HG02642 (cell line): ENCODE measurements at regions not wholly inside any gene's neighbourhood (a gene's known extent, or its start where the extent isn't known, plus 50 kb on each side); places are given as distances from the start of the nearest gene placed in this dataset.

Experiments
- ATAC-seq: cut with Tn5 transposase; IDR thresholded peaks from one replicate; pipeline ENCODE4 v1.9.1; 2021; ENCODE audit warnings: mild to moderate bottlenecking; ENCODE audit not compliant: unreplicated experiment, poor library complexity

- ATAC-seq, result no peak
Measured at GRCh38 chr22:48972979-48973693, 854.5 kb downstream of the BRD1 start.

GRCh38 chr22:48968201-48968959 is 859.3 kb downstream of the BRD1 start:
- no peak for ATAC-seq

GRCh38 chr22:48963405-48963804 is 864.3 kb downstream of the BRD1 start:
- ATAC-seq, result no peak

- no peak for ATAC-seq
Measured at GRCh38 chr22:48961705-48962104, 866.0 kb downstream of the BRD1 start.

GRCh38 chr22:48960980-48961660 is 866.6 kb downstream of the BRD1 start:
- no peak for ATAC-seq

GRCh38 chr22:48960576-48960975 is 867.1 kb downstream of the BRD1 start:
- no peak for ATAC-seq

GRCh38 chr22:48959496-48959895 is 868.2 kb downstream of the BRD1 start:
- ATAC-seq, result no peak

GRCh38 chr22:48957987-48958321 is 869.7 kb downstream of the BRD1 start:
- no peak for ATAC-seq

GRCh38 chr22:48957311-48957986 is 870.2 kb downstream of the BRD1 start:
- ATAC-seq, result no peak

- no peak for ATAC-seq
Measured at GRCh38 chr22:48955351-48956311, 872.0 kb downstream of the BRD1 start.

- no peak for ATAC-seq
Measured at GRCh38 chr22:48954781-48955311, 872.8 kb downstream of the BRD1 start.

GRCh38 chr22:48953830-48954229 is 873.8 kb downstream of the BRD1 start:
- no peak for ATAC-seq

- no peak for ATAC-seq
Measured at GRCh38 chr22:48953103-48953720, 874.5 kb downstream of the BRD1 start.

GRCh38 chr22:48952256-48953102 is 875.2 kb downstream of the BRD1 start:
- no peak for ATAC-seq

GRCh38 chr22:48951836-48952235 is 875.8 kb downstream of the BRD1 start:
- ATAC-seq, result no peak

- ATAC-seq, result no peak
Measured at GRCh38 chr22:48950151-48950915, 877.3 kb downstream of the BRD1 start.

GRCh38 chr22:48949375-48950149 is 878.1 kb downstream of the BRD1 start:
- ATAC-seq, result no peak
